ENCODE measurements at regions not wholly inside any gene's neighbourhood (a gene's known extent, or its start where the extent isn't known, plus 50 kb on each side); places are given as distances from the start of the nearest gene placed in this dataset.

DNA sequence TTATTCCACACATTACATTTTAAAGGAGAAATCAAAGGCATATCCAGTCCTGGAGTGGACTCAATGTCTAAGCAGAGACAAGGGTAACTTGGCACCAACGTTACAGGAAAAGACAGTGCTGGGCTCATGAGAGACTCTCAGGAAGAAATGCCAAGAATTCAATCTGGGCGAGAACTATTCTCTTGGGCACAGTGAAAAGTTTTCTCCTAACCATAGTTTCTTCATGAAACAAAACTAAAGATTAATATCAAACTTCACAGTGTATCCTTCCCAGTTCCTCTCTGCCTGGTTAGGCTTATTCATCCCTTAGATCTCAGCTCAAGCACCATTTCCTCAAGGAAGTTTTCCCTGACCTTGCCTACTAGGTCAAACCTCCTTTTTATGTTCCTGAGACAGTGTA lies 109.4 kb upstream of the TLL1 start:
- Histone ChIP-seq H3K9ac (replicated peaks; ENCODE audit: extremely low read depth, insufficient read depth, low read length) (no peak overlapping the region), H4K20me1 (replicated peaks; ENCODE audit: control insufficient read depth, extremely low read depth, insufficient read depth, low read length) (no peaks in the 10 kb centered on the region), H3K4me2 (ENCODE audit: insufficient read depth, low read length) (peak overlapping the region; percentile 15), H3K4me3 (replicated peaks in 1 of 3; ENCODE audit: insufficient read depth in 1 of 3, low read depth in 1 of 3, low read length in 3 of 3) (no peak overlapping the region), H3K36me3 (ENCODE audit: control insufficient read depth in 2 of 2, extremely low read depth in 1 of 2, insufficient read depth in 2 of 2, low read length in 2 of 2) (no peaks in the 10 kb centered on the region), H3K4me1 (ENCODE audit: control insufficient read depth, extremely low read depth, insufficient read depth, low read length) (peaks cover 39% of the 10 kb centered on the region), H3K27ac (ENCODE audit: insufficient read depth, low read depth, low read length) (no peak overlapping the region), H3K9me1 (replicated peaks; ENCODE audit: control insufficient read depth, extremely low read depth, insufficient read depth, low read length) (no peaks in the 10 kb centered on the region), H3K9me3 (replicated peaks; ENCODE audit: control insufficient read depth, insufficient read depth, low read length) (no peaks in the 10 kb centered on the region), H3K27me3 (ENCODE audit: control insufficient read depth in 2 of 2, insufficient read depth in 2 of 2, low read length in 2 of 2) (no peaks in the 10 kb centered on the region), H2AFZ (ENCODE audit: low read depth, low read length) (no peak overlapping the region), H3K79me2 (ENCODE audit: control insufficient read depth, insufficient read depth, low read length) (no peaks in the 10 kb centered on the region)
- POLR2A ChIA-PET: no interaction called here
- intact Hi-C loops (cut with micrococcal nuclease): loop anchor here (10.0 kb wide), 1 partner anchor 111 kb away; the partner anchor contains the start of gene TLL1
- peak; percentile 60 for DNase-seq (ENCODE audit: low read depth, low spot score)
- peak; percentile 87 for FAIRE-seq
- CTCF ChIA-PET: interaction anchor here (0.6 kb wide), 1 partner anchor 17 kb away, joined by 3 read pairs; no protein-coding TSS in a partner anchor
- no TSS peak for BruUV-seq (replicated peaks)
- dilution Hi-C loops (cut with MboI; ENCODE audit: extremely low pct_ligation_motif_present, low sequenced_read_pairs): no loop called here
- TF ChIP-seq FOS (IDR thresholded peaks at IDR 0.05; ENCODE audit: borderline replicate concordance, insufficient read depth, low read length) (peak; percentile 27), POLR2AphosphoS5 (IDR thresholded peaks at IDR 0.05; ENCODE audit: insufficient read depth, low read depth, low read length) (peak; percentile 43), MYC (IDR thresholded peaks at IDR 0.05; ENCODE audit: low read depth, low read length) (no peak), GATA2 (IDR thresholded peaks at IDR 0.05; ENCODE audit: insufficient read depth, insufficient read length, low read depth, low read length) (peak; percentile 82)

DNA sequence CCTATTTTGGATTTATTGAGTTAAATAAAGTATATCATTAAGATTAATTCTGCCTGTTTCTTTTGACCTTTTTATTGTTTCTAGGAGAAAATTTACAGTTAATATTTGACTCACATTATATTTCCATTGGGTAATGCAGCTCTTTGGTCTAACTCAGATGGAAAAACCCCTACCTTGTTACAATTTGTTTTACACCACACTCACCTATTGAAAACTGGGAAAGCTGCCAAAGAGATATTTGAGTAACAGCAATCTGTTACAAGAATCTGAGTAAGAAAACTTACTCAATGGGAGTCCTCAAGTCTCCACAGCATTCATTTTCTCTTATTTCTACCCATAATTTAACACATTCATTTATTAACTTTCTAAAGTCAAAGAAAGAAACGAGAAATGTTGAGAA lies 108.0 kb upstream of the TLL1 start:
- Histone ChIP-seq H3K4me2 (ENCODE audit: insufficient read depth, low read length) (peak overlapping the region; percentile 50), H4K20me1 (replicated peaks; ENCODE audit: control insufficient read depth, extremely low read depth, insufficient read depth, low read length) (no peaks in the 10 kb centered on the region), H3K4me1 (ENCODE audit: control insufficient read depth, extremely low read depth, insufficient read depth, low read length) (peaks cover 39% of the 10 kb centered on the region), H3K9me3 (replicated peaks; ENCODE audit: control insufficient read depth, insufficient read depth, low read length) (no peaks in the 10 kb centered on the region), H3K36me3 (ENCODE audit: control insufficient read depth in 2 of 2, extremely low read depth in 1 of 2, insufficient read depth in 2 of 2, low read length in 2 of 2) (no peaks in the 10 kb centered on the region), H3K79me2 (ENCODE audit: control insufficient read depth, insufficient read depth, low read length) (no peaks in the 10 kb centered on the region), H3K27me3 (ENCODE audit: control insufficient read depth in 2 of 2, insufficient read depth in 2 of 2, low read length in 2 of 2) (no peaks in the 10 kb centered on the region), H3K27ac (ENCODE audit: insufficient read depth, low read depth, low read length) (no peak overlapping the region), H2AFZ (ENCODE audit: low read depth, low read length) (no peak overlapping the region), H3K9me1 (replicated peaks; ENCODE audit: control insufficient read depth, extremely low read depth, insufficient read depth, low read length) (no peaks in the 10 kb centered on the region), H3K9ac (replicated peaks; ENCODE audit: extremely low read depth, insufficient read depth, low read length) (no peak overlapping the region), H3K4me3 (replicated peaks in 1 of 3; ENCODE audit: insufficient read depth in 1 of 3, low read depth in 1 of 3, low read length in 3 of 3) (no peak overlapping the region)
- dilution Hi-C loops (cut with MboI; ENCODE audit: extremely low pct_ligation_motif_present, low sequenced_read_pairs): no loop called here
- ChIA-PET CTCF (interaction anchor here (1.6 to 1.7 kb wide), 2 partner anchors 228 to 271 kb away, joined by 4 read pairs; no protein-coding TSS in a partner anchor), POLR2A (no interaction called here)
- no TSS peak for BruUV-seq (replicated peaks)
- peak; percentile 30 for DNase-seq (ENCODE audit: low read depth, low spot score)
- TF ChIP-seq POLR2A (IDR thresholded peaks at IDR 0.05; ENCODE audit: low read depth, low read length): no peak
- no peak for TF ChIP-seq FOS (IDR thresholded peaks at IDR 0.05; ENCODE audit: borderline replicate concordance, insufficient read depth, low read length)
- TF ChIP-seq POLR2AphosphoS5 (IDR thresholded peaks at IDR 0.05; ENCODE audit: insufficient read depth, low read depth, low read length): no peak
- no peak for TF ChIP-seq EZH2 (IDR thresholded peaks at IDR 0.05; ENCODE audit: borderline replicate concordance, low read depth, low read length, severe bottlenecking)
- no peak for TF ChIP-seq GATA2 (IDR thresholded peaks at IDR 0.05; ENCODE audit: insufficient read depth, insufficient read length, low read depth, low read length)
- TF ChIP-seq, protein P1, sequence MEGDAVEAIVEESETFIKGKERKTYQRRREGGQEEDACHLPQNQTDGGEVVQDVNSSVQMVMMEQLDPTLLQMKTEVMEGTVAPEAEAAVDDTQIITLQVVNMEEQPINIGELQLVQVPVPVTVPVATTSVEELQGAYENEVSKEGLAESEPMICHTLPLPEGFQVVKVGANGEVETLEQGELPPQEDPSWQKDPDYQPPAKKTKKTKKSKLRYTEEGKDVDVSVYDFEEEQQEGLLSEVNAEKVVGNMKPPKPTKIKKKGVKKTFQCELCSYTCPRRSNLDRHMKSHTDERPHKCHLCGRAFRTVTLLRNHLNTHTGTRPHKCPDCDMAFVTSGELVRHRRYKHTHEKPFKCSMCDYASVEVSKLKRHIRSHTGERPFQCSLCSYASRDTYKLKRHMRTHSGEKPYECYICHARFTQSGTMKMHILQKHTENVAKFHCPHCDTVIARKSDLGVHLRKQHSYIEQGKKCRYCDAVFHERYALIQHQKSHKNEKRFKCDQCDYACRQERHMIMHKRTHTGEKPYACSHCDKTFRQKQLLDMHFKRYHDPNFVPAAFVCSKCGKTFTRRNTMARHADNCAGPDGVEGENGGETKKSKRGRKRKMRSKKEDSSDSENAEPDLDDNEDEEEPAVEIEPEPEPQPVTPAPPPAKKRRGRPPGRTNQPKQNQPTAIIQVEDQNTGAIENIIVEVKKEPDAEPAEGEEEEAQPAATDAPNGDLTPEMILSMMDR (IDR thresholded peaks at IDR 0.05; ENCODE audit: extremely low read depth in 1 of 2, insufficient read depth in 1 of 2, low read depth in 1 of 2, low read length in 2 of 2): no peak
- no peak for TF ChIP-seq MYC (IDR thresholded peaks at IDR 0.05; ENCODE audit: low read depth, low read length)
- TF ChIP-seq, protein P2, sequence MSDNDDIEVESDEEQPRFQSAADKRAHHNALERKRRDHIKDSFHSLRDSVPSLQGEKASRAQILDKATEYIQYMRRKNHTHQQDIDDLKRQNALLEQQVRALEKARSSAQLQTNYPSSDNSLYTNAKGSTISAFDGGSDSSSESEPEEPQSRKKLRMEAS (IDR thresholded peaks at IDR 0.05; ENCODE audit: insufficient read depth, insufficient read length): no peak
- TF ChIP-seq JUN (IDR thresholded peaks at IDR 0.05; ENCODE audit: borderline replicate concordance, insufficient read depth, insufficient read length, low read depth): no peak
- intact Hi-C loops (cut with micrococcal nuclease): loop anchor here (10.0 kb wide), 1 partner anchor 110 kb away; the partner anchor contains the start of gene TLL1
- FAIRE-seq: no peak
